HepG2 (cell line): ENCODE measurements at regions not wholly inside any gene's neighbourhood (a gene's known extent, or its start where the extent isn't known, plus 50 kb on each side); places are given as distances from the start of the nearest gene placed in this dataset.
A peak's percentile ranks its signal among the peaks of the same experiment; 100 is the strongest.

Experiments used
- ATAC-seq: fragments of 200-7000 bp; cut with Tn5 transposase; 3 replicates; pipeline ENCODE4 v1.9.1; 2020; ENCODE audit warnings: mild to moderate bottlenecking, moderate library complexity
- BruUV-seq: library from RNA; stranded (reverse); fragments of 400-500 nt; replicated peaks from 2 replicates; lab custom pipeline; 2021; lab: Mats Ljungman, UMichigan
- CTCF ChIA-PET: fragments of 300-600 bp; formaldehyde crosslinking; extraction: SDS; loops from one replicate; lab custom pipeline; 2021; ENCODE audit warnings: low total read pairs, inconsistent platforms, low intra/inter-chr PET ratio; lab: Yijun Ruan, JAX
- POLR2A ChIA-PET: fragments of 350-600 bp; sonication (Branson Sonifier 250); formaldehyde crosslinking; loops from one replicate; lab custom pipeline; 2020; ENCODE audit warnings: antibody characterized with exemption, inconsistent platforms; lab: Yijun Ruan, JAX
- DNase-seq: peaks from one replicate; pipeline ENCODE4 v3.0.0-alpha.2; 2015; ENCODE audit warnings: low spot score
- FAIRE-seq: peaks from 3 replicates; lab custom pipeline; 2011; peaks lifted over from hg19 to GRCh38; lab: Jason Lieb, UNC
- H2AFZ ChIP-seq: one replicate; pipeline ENCODE4 v1.6.1; 2011; ENCODE audit warnings: low read length, inconsistent platforms
- H3K27ac ChIP-seq: fragments of 300-600 bp; 3 replicates; pipeline ENCODE4 v1.8.0; 2011; ENCODE audit warnings: mixed run types, mild to moderate bottlenecking, mixed read lengths, low read length, inconsistent platforms; ENCODE audit not compliant: insufficient read depth; ENCODE audit errors: extremely low read length
- H3K27me3 ChIP-seq, 2 experiments: fragments of 200-600 bp in 1 of 2; 2 replicates in 1 of 2; 3 replicates in 1 of 2; pipeline versions ENCODE4 v1.6.0 to v1.8.0; 2011; ENCODE audit warnings: low read length in 2 of 2, mild to moderate bottlenecking in 2 of 2, moderate library complexity in 2 of 2, inconsistent platforms in 1 of 2; ENCODE audit not compliant: insufficient read depth in 2 of 2, control insufficient read depth in 1 of 2
- H3K36me3 ChIP-seq, 2 experiments: fragments of 200-600 bp in 1 of 2; replicated peaks in 1 of 2; 2 replicates in 1 of 2; 3 replicates in 1 of 2; pipeline versions ENCODE4 v1.5.1 to v1.8.0; 2011; ENCODE audit warnings: low read length in 2 of 2, inconsistent platforms in 1 of 2; ENCODE audit not compliant: insufficient read depth in 2 of 2, control insufficient read depth in 1 of 2
- H3K4me1 ChIP-seq: 2 replicates; pipeline ENCODE4 v1.5.1; 2012; ENCODE audit warnings: low read length, inconsistent platforms; ENCODE audit not compliant: insufficient read depth
- H3K4me2 ChIP-seq: 2 replicates; pipeline ENCODE4 v1.6.0; 2011; ENCODE audit warnings: low read depth, low read length, inconsistent platforms
- H3K4me3 ChIP-seq, 3 experiments: fragments of 200-600 bp in 1 of 3; sonication (generic), shearing (Covaris generic) in 1 of 3; replicated peaks in 1 of 3; 2 replicates each; pipeline ENCODE4 v1.5.1; 2011 to 2016; ENCODE audit warnings: low read length in 3 of 3, inconsistent platforms in 2 of 3, low read depth in 2 of 3, mild to moderate bottlenecking in 2 of 3, control low read depth in 1 of 3, mixed read lengths in 1 of 3; ENCODE audit not compliant: insufficient read depth in 1 of 3
- H3K79me2 ChIP-seq: one replicate; pipeline ENCODE4 v1.6.1; 2011; ENCODE audit warnings: low read length, inconsistent platforms; ENCODE audit not compliant: insufficient read depth
- H3K9ac ChIP-seq: 2 replicates; pipeline ENCODE4 v1.6.0; 2011; ENCODE audit warnings: mild to moderate bottlenecking, low read depth, low read length, inconsistent platforms; ENCODE audit not compliant: insufficient read depth
- H3K9me3 ChIP-seq: 2 replicates; pipeline ENCODE4 v1.5.1; 2012; ENCODE audit warnings: mild to moderate bottlenecking, low read length
- H4K20me1 ChIP-seq: 2 replicates; pipeline ENCODE4 v1.6.0; 2011; ENCODE audit warnings: inconsistent platforms, mild to moderate bottlenecking, low read length, moderate library complexity; ENCODE audit not compliant: insufficient read depth
- BCL6 ChIP-seq: IDR thresholded peaks from 2 replicates; pipeline ENCODE4 v1.6.1; 2016; ENCODE audit warnings: missing genetic modification reagents, missing compliant biosample characterization
- ESRRA ChIP-seq: sonication (generic); formaldehyde crosslinking; IDR thresholded peaks from 2 replicates; pipeline ENCODE4 v1.5.1; 2020; ENCODE audit warnings: mild to moderate bottlenecking, low read depth, missing genetic modification reagents
- HNRNPUL1 ChIP-seq: fragments of 200-400 bp; formaldehyde crosslinking; IDR thresholded peaks from 2 replicates; pipeline ENCODE4 v1.6.1; 2017; ENCODE audit warnings: low read depth, mild to moderate bottlenecking, low read length, moderate library complexity
- IRX3 ChIP-seq: sonication (generic); formaldehyde crosslinking; IDR thresholded peaks from 2 replicates; pipeline ENCODE4 v1.8.1; 2023; ENCODE audit warnings: mild to moderate bottlenecking, low read depth, missing genetic modification reagents, borderline replicate concordance
- MTA1 ChIP-seq: sonication (generic); formaldehyde crosslinking; IDR thresholded peaks from 2 replicates; pipeline ENCODE4 v1.4.0; 2020; ENCODE audit warnings: missing genetic modification reagents, mild to moderate bottlenecking, borderline replicate concordance
- SIX4 ChIP-seq: sonication (generic); formaldehyde crosslinking; IDR thresholded peaks from 2 replicates; pipeline ENCODE4 v1.4.0; 2020; ENCODE audit warnings: missing genetic modification reagents
- TRAFD1 ChIP-seq: sonication (generic); formaldehyde crosslinking; IDR thresholded peaks from 2 replicates; pipeline ENCODE4 v1.5.1; 2020; ENCODE audit warnings: missing genetic modification reagents, mild to moderate bottlenecking, borderline replicate concordance
- YEATS4 ChIP-seq: sonication (generic); formaldehyde crosslinking; IDR thresholded peaks from 2 replicates; pipeline ENCODE4 v1.4.0; 2020; ENCODE audit warnings: missing genetic modification reagents, borderline replicate concordance
- ZFX ChIP-seq: sonication (generic); formaldehyde crosslinking; IDR thresholded peaks from 2 replicates; pipeline ENCODE4 v1.4.0; 2020; ENCODE audit warnings: mild to moderate bottlenecking, low read depth, missing genetic modification reagents, moderate library complexity
- ZNF292 ChIP-seq: sonication (generic); formaldehyde crosslinking; IDR thresholded peaks from 2 replicates; pipeline ENCODE4 v1.8.1; 2022; ENCODE audit warnings: mild to moderate bottlenecking, low read depth, missing genetic modification reagents, borderline replicate concordance
- ZNF367 ChIP-seq: sonication (generic); formaldehyde crosslinking; IDR thresholded peaks from 2 replicates; pipeline ENCODE4 v1.4.0; 2020; ENCODE audit warnings: missing genetic modification reagents, borderline replicate concordance
- ZNF619 ChIP-seq: sonication (generic); formaldehyde crosslinking; IDR thresholded peaks from 2 replicates; pipeline ENCODE4 v1.4.0; 2020; ENCODE audit warnings: mild to moderate bottlenecking, missing genetic modification reagents
- ZNF83 ChIP-seq: sonication (generic); formaldehyde crosslinking; IDR thresholded peaks from 2 replicates; pipeline ENCODE4 v1.4.0; 2020; ENCODE audit warnings: missing genetic modification reagents, mild to moderate bottlenecking, borderline replicate concordance
- WGBS: methylation state at CpG from one replicate; pipeline ENCODE4 v1.1.6; 2017; ENCODE audit warnings: low lambda C conversion rate; 5-methylcytosine and 5-hydroxymethylcytosine counted together
- in situ Hi-C: cut with HindIII; loops from 2 replicates; pipeline ENCODE4 v1.10.0; 2017; ENCODE audit warnings: low pct_unique_long_range_greater_than_20kb; ENCODE audit not compliant: extremely low pct_ligation_motif_present
- intact Hi-C: fragments of 100-400 bp; cut with micrococcal nuclease; formaldehyde crosslinking; loops from one replicate; pipeline ENCODE4 v1.10.0; 2022; ENCODE audit not compliant: unreplicated experiment
- TF ChIP-seq, protein P1 (sequence below): sonication (generic); formaldehyde crosslinking; IDR thresholded peaks from 2 replicates; pipeline ENCODE4 v1.8.0; 2022; ENCODE audit warnings: missing genetic modification reagents, mild to moderate bottlenecking, inconsistent platforms, borderline replicate concordance
- TF ChIP-seq, protein P2 (sequence below): sonication (generic); formaldehyde crosslinking; IDR thresholded peaks from 2 replicates; pipeline ENCODE4 v1.4.0; 2020; ENCODE audit warnings: missing genetic modification reagents

- no peaks in the 10 kb centered on the region for H3K36me3 ChIP-seq
- H4K20me1 ChIP-seq, result no peaks in the 10 kb centered on the region
- H2AFZ ChIP-seq, result no peak overlapping the region
- in situ Hi-C loops, result no loop called here
- 36% methylated on average over 4 of the region's 4 CpGs for WGBS
- CTCF ChIA-PET, result no interaction called here
- no peak for FAIRE-seq
- H3K9ac ChIP-seq, result no peak overlapping the region
- H3K4me2 ChIP-seq, result no peak overlapping the region
- no peak for DNase-seq
- no peaks in the 10 kb centered on the region for H3K4me1 ChIP-seq
- H3K79me2 ChIP-seq, result no peaks in the 10 kb centered on the region
- TF ChIP-seq ZFX (CRISPR knock-in tag) (no peak), ZNF292 (CRISPR knock-in tag) (no peak)
- H3K27me3 ChIP-seq, result no peaks in the 10 kb centered on the region; a peak in 3 of 5 replicates
- no peaks in the 10 kb centered on the region for H3K9me3 ChIP-seq
- no TSS peak for BruUV-seq
- 0 out of 3 replicates have a peak, but pooled peaks have one; percentile 28 for ATAC-seq
- H3K27ac ChIP-seq, result no peak overlapping the region
- intact Hi-C loops, result no loop called here
- POLR2A ChIA-PET, result no interaction called here
- no peak overlapping the region for H3K4me3 ChIP-seq
These were observed 271.7 kb upstream of the TOPAZ1 start for GRCh38 chr3:43969944-43970343.

GRCh38 chr3:43970351-43970750 is 271.3 kb upstream of the TOPAZ1 start:
- intact Hi-C loops (no loop called here), in situ Hi-C loops (no loop called here)
- H3K27ac ChIP-seq, result no peak overlapping the region
- 38% methylated on average over 8 of the region's 8 CpGs for WGBS
- no peak overlapping the region for H3K4me3 ChIP-seq
- H3K27me3 ChIP-seq, result no peaks in the 10 kb centered on the region; a peak in 3 of 5 replicates
- no peaks in the 10 kb centered on the region for H4K20me1 ChIP-seq
- H3K4me2 ChIP-seq, result no peak overlapping the region
- no peak for ATAC-seq
- H3K9ac ChIP-seq, result no peak overlapping the region
- H3K4me1 ChIP-seq, result no peaks in the 10 kb centered on the region
- ChIA-PET CTCF (no interaction called here), POLR2A (no interaction called here)
- H3K36me3 ChIP-seq, result no peaks in the 10 kb centered on the region
- no TSS peak for BruUV-seq
- no peaks in the 10 kb centered on the region for H3K79me2 ChIP-seq
- DNase-seq, result no peak
- no peak for FAIRE-seq
- no peak overlapping the region for H2AFZ ChIP-seq
- no peaks in the 10 kb centered on the region for H3K9me3 ChIP-seq
- TF ChIP-seq, protein P1, sequence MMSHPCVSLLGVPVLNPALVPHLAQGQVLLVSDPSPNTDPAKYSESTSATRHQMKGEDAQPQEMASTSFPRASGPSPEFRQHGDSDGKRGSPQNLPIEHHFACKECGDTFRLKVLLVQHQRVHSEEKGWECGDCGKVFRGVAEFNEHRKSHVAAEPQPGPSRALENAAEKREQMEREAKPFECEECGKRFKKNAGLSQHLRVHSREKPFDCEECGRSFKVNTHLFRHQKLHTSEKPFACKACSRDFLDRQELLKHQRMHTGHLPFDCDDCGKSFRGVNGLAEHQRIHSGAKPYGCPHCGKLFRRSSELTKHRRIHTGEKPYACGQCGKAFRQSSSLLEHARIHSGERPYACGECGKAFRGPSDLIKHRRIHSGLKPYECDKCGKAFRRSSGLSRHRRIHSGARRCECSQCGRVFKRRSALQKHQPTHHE (CRISPR knock-in tag), result no peak
- TF ChIP-seq ZNF83 (CRISPR knock-in tag) (no peak), BCL6 (CRISPR knock-in tag) (no peak), YEATS4 (no peak), ZNF367 (CRISPR knock-in tag) (no peak), SIX4 (CRISPR knock-in tag) (no peak), ESRRA (no peak), HNRNPUL1 (no peak), IRX3 (CRISPR knock-in tag) (no peak), TRAFD1 (CRISPR knock-in tag) (no peak), MTA1 (CRISPR knock-in tag) (no peak), ZNF619 (CRISPR knock-in tag) (no peak)
- TF ChIP-seq, protein P2, sequence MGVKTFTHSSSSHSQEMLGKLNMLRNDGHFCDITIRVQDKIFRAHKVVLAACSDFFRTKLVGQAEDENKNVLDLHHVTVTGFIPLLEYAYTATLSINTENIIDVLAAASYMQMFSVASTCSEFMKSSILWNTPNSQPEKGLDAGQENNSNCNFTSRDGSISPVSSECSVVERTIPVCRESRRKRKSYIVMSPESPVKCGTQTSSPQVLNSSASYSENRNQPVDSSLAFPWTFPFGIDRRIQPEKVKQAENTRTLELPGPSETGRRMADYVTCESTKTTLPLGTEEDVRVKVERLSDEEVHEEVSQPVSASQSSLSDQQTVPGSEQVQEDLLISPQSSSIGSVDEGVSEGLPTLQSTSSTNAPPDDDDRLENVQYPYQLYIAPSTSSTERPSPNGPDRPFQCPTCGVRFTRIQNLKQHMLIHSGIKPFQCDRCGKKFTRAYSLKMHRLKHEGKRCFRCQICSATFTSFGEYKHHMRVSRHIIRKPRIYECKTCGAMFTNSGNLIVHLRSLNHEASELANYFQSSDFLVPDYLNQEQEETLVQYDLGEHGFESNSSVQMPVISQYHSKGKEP (CRISPR knock-in tag), result no peak
